GM19468 (cell line): ENCODE measurements at regions not wholly inside any gene's neighbourhood (a gene's known extent, or its start where the extent isn't known, plus 50 kb on each side); places are given as distances from the start of the nearest gene placed in this dataset.
"Not testable (repeated sequence)": the region's sequence is repeated elsewhere in the genome, so short reads cannot be mapped to it uniquely, and the experiment has no call there.

ENCODE experiments used
- ATAC-seq: cut with Tn5 transposase; IDR thresholded peaks from one replicate; pipeline ENCODE4 v1.9.1; 2021; ENCODE audit warnings: mild to moderate bottlenecking, moderate library complexity, moderate number of reproducible peaks; ENCODE audit not compliant: unreplicated experiment; ENCODE audit errors: extremely low read depth

DNA sequence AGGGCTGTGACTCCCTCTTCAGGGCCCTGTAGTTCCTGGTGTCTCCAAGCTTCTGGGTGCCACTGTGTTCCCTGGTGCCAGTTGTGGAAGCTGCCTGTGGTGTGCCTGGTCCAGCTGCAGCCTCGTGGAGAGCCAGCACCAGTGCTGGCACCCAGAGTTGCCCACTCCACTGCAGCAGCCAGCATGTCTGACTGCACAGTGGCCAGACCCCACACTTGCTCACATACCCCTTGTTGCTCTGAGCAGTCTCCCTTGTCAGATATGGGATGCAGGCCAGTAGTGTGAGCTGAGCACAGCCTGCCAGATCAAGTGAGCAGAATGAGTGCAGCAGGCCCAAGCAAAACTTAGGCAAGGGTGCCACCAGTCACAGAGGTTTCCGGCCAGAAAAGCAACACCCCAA lies 108.6 kb downstream of the ZMAT1 start:
- ATAC-seq, result no peak

DNA sequence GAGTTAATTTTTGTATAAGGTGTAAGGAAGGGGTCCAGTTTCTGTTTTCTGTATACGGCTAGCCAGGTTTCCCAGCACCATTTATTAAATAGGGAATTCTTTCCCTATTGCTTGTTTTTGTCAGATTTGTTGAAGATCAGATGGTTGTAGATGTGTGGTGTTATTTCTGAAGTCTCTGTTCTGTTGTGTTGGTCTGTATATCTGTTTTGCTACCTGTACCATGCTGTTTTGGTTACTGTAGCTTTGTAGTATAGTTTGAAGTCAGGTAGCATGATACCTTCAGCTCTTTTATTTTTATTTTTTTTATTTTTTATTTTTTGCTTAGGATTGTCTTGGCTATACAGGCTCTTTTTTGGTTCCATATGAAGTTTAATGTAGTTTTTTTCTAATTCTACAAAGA lies 114.1 kb downstream of the ZMAT1 start:
- ATAC-seq, result not testable (repeated sequence)

DNA sequence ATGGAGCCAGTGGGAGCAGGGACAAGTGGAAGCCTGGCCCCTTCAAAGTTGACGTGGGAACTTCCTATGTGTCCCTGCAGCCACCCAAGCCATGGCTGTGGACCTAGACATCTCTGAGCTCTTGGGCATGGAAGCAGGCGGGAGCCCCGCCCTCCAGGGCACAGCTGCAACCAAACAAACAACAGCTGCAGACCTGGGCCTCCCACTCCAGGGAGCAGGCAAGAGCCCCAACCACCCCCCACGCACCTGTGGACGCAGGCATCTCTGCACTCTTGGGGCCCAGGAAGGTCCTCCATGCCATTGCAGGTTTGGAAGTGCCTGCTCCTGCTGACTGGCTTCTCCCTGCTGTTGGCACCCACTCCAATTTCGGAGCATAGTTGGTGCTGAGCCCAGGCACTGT lies 118.6 kb downstream of the ZMAT1 start:
- no peak for ATAC-seq

DNA sequence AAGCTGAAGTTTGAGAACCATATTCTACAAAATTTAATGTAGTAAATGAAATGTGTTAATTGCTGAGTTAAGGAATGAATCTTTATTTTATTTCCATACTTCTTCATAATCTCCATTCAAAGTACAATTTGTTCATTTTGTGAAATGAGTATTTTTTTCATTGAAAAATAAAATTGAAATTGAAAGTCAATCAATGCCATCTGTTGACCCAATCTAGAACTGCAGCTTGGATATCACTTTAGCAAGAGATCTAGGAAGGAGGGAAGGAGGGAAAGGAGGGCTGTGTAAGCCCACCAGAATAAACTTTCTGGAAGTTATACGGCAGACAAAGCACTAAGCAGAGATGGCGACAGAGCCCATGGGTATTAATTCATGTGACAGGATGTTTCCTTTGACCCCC lies 128.4 kb downstream of the ZMAT1 start:
- ATAC-seq, result no peak

- ATAC-seq, result peak; percentile 96
Measured at GRCh38 chrX:101799387-101799786, 132.4 kb downstream of the ZMAT1 start.

- ATAC-seq, result no peak
Measured at GRCh38 chrX:101787934-101788333, 128.3 kb upstream of the ARMCX2 start.

GRCh38 chrX:101785142-101785541 lies 125.5 kb upstream of the ARMCX2 start:
- no peak for ATAC-seq

- not testable (repeated sequence) for ATAC-seq
Measured at GRCh38 chrX:101780421-101780820, 120.8 kb upstream of the ARMCX2 start.

DNA sequence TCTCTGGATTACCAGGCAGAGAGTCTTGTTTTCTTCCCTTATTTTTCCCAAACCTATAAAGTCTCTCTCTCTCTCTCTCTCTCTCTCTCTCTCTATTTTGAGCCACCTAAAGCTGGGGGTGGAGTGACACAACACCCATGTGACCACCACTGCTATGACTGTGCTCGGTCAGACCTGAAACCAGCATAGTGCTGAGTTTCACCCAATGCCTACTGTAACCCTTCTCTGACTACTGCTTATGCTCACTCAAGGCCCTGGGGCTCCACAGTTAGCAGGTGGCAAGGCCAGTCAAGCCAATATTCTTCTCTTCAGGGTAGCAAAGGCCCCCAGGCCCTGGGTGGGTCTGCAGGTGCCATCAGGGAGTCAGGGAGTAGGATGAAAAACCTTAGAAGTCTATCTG lies 114.7 kb upstream of the ARMCX2 start:
- peak; percentile 98 for ATAC-seq

DNA sequence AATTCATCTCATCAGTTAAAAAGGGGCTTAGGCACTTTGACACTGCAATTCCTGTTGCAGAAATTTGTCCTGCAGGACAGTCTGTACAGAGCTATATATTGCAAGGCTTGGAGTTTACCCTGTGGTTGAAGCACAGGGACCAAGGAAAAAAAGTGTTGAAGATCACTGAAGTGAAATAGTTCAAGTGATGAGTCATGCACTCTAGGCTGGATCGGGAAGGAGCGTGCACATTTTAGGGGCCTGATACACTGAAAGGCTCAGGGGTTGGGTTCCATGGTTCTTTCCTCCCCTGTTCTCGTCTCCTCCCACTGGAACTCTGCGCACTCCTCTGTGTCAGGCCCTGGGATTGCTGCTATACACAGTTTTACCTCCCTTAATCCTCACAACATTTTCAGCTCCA lies 104.9 kb upstream of the ARMCX2 start:
- no peak for ATAC-seq

DNA sequence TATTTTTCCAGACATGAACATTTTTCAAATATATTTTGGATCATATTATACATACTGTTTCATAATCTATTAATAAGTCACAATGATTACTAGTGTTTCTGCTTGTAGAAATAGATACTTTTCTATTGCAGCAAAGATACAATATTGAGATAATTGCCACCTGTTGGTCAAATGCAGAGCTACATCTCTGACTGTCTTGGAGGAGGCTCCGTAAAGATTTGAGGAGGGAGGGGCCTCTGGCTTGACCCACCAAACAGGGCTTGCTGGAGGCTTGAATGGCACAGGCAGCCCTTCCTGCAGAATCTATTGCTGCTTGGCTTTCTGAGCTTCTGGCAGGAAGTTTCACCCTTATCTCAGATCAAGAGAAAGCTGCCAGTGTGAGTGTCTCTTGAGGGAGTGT lies 99.3 kb upstream of the ARMCX2 start:
- peak; percentile 71 for ATAC-seq

- no peak for ATAC-seq
Measured at GRCh38 chrX:101750744-101751143, 91.1 kb upstream of the ARMCX2 start.

- no peak for ATAC-seq
Measured at GRCh38 chrX:101749436-101749835, 89.8 kb upstream of the ARMCX2 start.

- no peak for ATAC-seq
Measured at GRCh38 chrX:101745046-101745445, 85.4 kb upstream of the ARMCX2 start.

DNA sequence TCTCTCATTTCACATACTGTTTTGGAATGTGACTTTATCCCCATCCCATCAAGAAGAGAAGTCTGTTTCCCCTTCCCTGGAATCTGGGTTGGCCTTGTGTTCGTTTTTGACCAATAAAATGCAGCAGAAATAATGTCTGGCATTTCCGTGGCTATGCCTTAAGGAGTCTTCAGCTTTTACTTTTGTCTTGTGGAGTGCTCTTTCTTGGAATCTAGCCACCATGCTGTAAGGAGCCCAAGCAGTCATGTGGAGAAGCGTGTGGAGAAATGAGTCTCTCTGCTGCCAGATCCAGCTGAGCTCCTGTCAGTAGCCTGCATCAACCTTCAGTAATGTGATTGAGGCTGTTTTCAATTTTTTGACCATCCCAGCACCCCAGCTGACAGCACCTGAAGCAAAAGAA lies 84.4 kb upstream of the ARMCX2 start:
- no peak for ATAC-seq

- ATAC-seq, result no peak
Measured at GRCh38 chrX:101740642-101741041, 81.0 kb upstream of the ARMCX2 start.

- ATAC-seq, result not testable (repeated sequence)
Measured at GRCh38 chrX:101738867-101739266, 79.2 kb upstream of the ARMCX2 start.

GRCh38 chrX:101738411-101738810 lies 78.8 kb upstream of the ARMCX2 start:
- not testable (repeated sequence) for ATAC-seq

GRCh38 chrX:101736651-101737050 lies 77.0 kb upstream of the ARMCX2 start:
- no peak for ATAC-seq

DNA sequence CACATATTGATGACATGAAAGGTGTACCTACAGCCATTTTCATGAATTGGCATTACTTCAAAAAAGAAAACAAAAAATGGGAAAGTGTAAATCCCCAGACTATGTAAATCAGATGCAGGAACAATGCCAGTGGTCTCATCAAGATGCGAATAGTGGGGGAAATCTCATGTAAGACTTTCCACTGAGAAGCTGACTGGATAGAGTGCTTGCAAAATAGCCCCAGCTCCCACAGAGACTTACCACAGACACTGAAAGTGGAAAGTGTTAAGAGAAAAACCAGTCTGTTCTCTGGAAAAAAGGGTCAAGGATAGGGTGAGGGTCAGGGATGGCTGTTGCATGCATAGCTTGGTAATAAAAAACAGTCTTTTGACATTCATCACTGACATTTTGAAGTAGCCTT lies 73.2 kb upstream of the ARMCX2 start:
- no peak for ATAC-seq

DNA sequence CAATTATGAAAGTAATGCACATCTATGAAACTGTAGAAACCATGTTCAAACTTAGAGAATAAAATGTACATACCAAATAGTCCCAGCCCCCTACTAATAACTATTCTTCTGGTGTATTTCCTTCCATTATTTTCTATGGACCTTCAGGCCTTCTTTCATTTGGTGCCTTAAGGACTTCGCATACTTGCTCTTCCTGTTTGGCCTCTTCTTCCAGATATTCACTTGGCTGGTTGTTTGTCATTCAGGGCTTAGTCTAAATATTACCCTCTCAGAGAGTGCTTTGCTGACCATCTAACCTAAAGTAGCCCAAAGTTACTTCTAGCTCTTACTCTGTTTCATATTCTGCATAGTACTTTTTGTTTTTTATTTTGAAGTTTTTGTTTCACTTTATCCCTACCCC lies 70.3 kb upstream of the ARMCX2 start:
- ATAC-seq, result no peak
